ENCODE measurements at regions not wholly inside any gene's neighbourhood (a gene's known extent, or its start where the extent isn't known, plus 50 kb on each side); places are given as distances from the start of the nearest gene placed in this dataset.

- intact Hi-C loops (cut with DNase I; ENCODE audit: low total_unique reads) = no loop called here
- no peak for DNase-seq
- in situ Hi-C loops (cut with MboI; ENCODE audit: low sequenced_read_pairs in 4 of 4) = no loop called here
- no peak for TF ChIP-seq POLR2A (IDR thresholded peaks at IDR 0.05)
- no peak for TF ChIP-seq CTCF (IDR thresholded peaks at IDR 0.05 in 4 of 5, conservative IDR thresholded peaks at IDR 0.05 in 1 of 5)
- no peak for ATAC-seq
- Histone ChIP-seq H3K9me3 (no peaks in the 10 kb centered on the region), H3K36me3 (no peaks in the 10 kb centered on the region), H3K27me3 (no peaks in the 10 kb centered on the region), H3K4me3 (no peak overlapping the region), H3K27ac (no peak overlapping the region), H3K4me1 (no peaks in the 10 kb centered on the region)
Measured at GRCh38 chr4:29722253-29722652, 997.9 kb upstream of the PCDH7 start.

- no peaks in the 10 kb centered on the region for H3K9me3 ChIP-seq
- DNase-seq = no peak
- TF ChIP-seq POLR2A (IDR thresholded peaks at IDR 0.05) = no peak
- TF ChIP-seq CTCF (IDR thresholded peaks at IDR 0.05 in 4 of 5, conservative IDR thresholded peaks at IDR 0.05 in 1 of 5) = no peak
- no peaks in the 10 kb centered on the region for H3K27me3 ChIP-seq
- H3K4me3 ChIP-seq = no peak overlapping the region
- ATAC-seq = no peak
- in situ Hi-C loops (cut with MboI; ENCODE audit: low sequenced_read_pairs in 4 of 4) = no loop called here
- H3K36me3 ChIP-seq = no peaks in the 10 kb centered on the region
- intact Hi-C loops (cut with DNase I; ENCODE audit: low total_unique reads) = no loop called here
- no peaks in the 10 kb centered on the region for H3K4me1 ChIP-seq
- no peak overlapping the region for H3K27ac ChIP-seq
Measured at GRCh38 chr4:29726938-29727337, 993.2 kb upstream of the PCDH7 start.

GRCh38 chr4:29734343-29735213 lies 985.6 kb upstream of the PCDH7 start:
- intact Hi-C loops (cut with DNase I; ENCODE audit: low total_unique reads) (no loop called here), in situ Hi-C loops (cut with MboI; ENCODE audit: low sequenced_read_pairs in 4 of 4) (no loop called here)
- DNase-seq = no peak
- H3K4me1 ChIP-seq = no peaks in the 10 kb centered on the region
- no peak overlapping the region for H3K4me3 ChIP-seq
- no peak for TF ChIP-seq POLR2A (IDR thresholded peaks at IDR 0.05)
- TF ChIP-seq CTCF (IDR thresholded peaks at IDR 0.05 in 4 of 5, conservative IDR thresholded peaks at IDR 0.05 in 1 of 5) = no peak
- H3K27ac ChIP-seq = no peak overlapping the region
- no peaks in the 10 kb centered on the region for H3K9me3 ChIP-seq
- H3K27me3 ChIP-seq = no peaks in the 10 kb centered on the region
- ATAC-seq = no peak
- no peaks in the 10 kb centered on the region for H3K36me3 ChIP-seq

- Histone ChIP-seq H3K27me3 (no peaks in the 10 kb centered on the region), H3K4me3 (no peak overlapping the region), H3K4me1 (no peaks in the 10 kb centered on the region), H3K9me3 (no peaks in the 10 kb centered on the region), H3K27ac (no peak overlapping the region), H3K36me3 (no peaks in the 10 kb centered on the region)
- ATAC-seq = no peak
- in situ Hi-C loops (cut with MboI; ENCODE audit: low sequenced_read_pairs in 4 of 4) (no loop called here), intact Hi-C loops (cut with DNase I; ENCODE audit: low total_unique reads) (no loop called here)
- no peak for TF ChIP-seq POLR2A (IDR thresholded peaks at IDR 0.05)
- no peak for TF ChIP-seq CTCF (IDR thresholded peaks at IDR 0.05 in 4 of 5, conservative IDR thresholded peaks at IDR 0.05 in 1 of 5)
- DNase-seq = no peak
Measured at GRCh38 chr4:29756966-29757365, 963.2 kb upstream of the PCDH7 start.
